Liver (tissue), 8 donors: ENCODE measurements at regions not wholly inside any gene's neighbourhood (a gene's known extent, or its start where the extent isn't known, plus 50 kb on each side); places are given as distances from the start of the nearest gene placed in this dataset.

Experiments used
- DNase-seq: peaks from one replicate; pipeline ENCODE4 v3.0.0-alpha.2; 2017; ENCODE audit warnings: low spot score
- H3K27ac ChIP-seq, 2 donors: one replicate each; pipeline ENCODE4 v1.7.0; 2013; ENCODE audit warnings: inconsistent platforms in 2 of 2, low read length in 2 of 2, control low read depth in 1 of 2, low read depth in 1 of 2, mild to moderate bottlenecking in 1 of 2
- H3K27me3 ChIP-seq, 4 donors: one replicate each; pipeline versions ENCODE4 v1.6.1 to v1.7.0; 2013; ENCODE audit warnings: low read length in 3 of 4, inconsistent platforms in 1 of 4, mild to moderate bottlenecking in 1 of 4, moderate library complexity in 1 of 4; ENCODE audit not compliant: control insufficient read depth in 4 of 4, insufficient read depth in 4 of 4
- H3K36me3 ChIP-seq, 4 donors: one replicate each; pipeline versions ENCODE4 v1.6.1 to v1.7.0; 2013; ENCODE audit warnings: low read length in 3 of 4, mild to moderate bottlenecking in 3 of 4, low read depth in 1 of 4, moderate library complexity in 1 of 4; ENCODE audit not compliant: control insufficient read depth in 4 of 4, insufficient read depth in 3 of 4
- H3K4me1 ChIP-seq, 4 donors: one replicate each; pipeline versions ENCODE4 v1.6.1 to v1.7.0; 2013; ENCODE audit warnings: low read length in 3 of 4, mild to moderate bottlenecking in 3 of 4, moderate library complexity in 1 of 4; ENCODE audit not compliant: control insufficient read depth in 4 of 4, insufficient read depth in 4 of 4
- H3K4me3 ChIP-seq, 3 donors: one replicate each; pipeline versions ENCODE4 v1.6.1 to v1.7.0; 2013; ENCODE audit warnings: low read length in 3 of 3, control low read depth in 1 of 3, low read depth in 1 of 3, mild to moderate bottlenecking in 1 of 3
- H3K9ac ChIP-seq, 2 donors: one replicate each; pipeline ENCODE4 v1.7.0; 2013; ENCODE audit warnings: low read length in 2 of 2, mild to moderate bottlenecking in 2 of 2, moderate library complexity in 2 of 2, control low read depth in 1 of 2, low read depth in 1 of 2
- H3K9me3 ChIP-seq, 4 donors: one replicate each; pipeline versions ENCODE4 v1.6.1 to v1.7.0; 2013; ENCODE audit warnings: low read length in 3 of 4; ENCODE audit not compliant: control insufficient read depth in 4 of 4
- EGR1 ChIP-seq, 2 donors: IDR thresholded peaks; 2 replicates each; pipeline ENCODE4 v1.6.1; 2016 to 2018; ENCODE audit warnings: antibody characterized with exemption in 2 of 2, low read depth in 2 of 2
- FOXA1 ChIP-seq: IDR thresholded peaks from 2 replicates; pipeline ENCODE4 v1.6.1; 2016; ENCODE audit warnings: antibody characterized with exemption
- FOXA2 ChIP-seq: IDR thresholded peaks from 2 replicates; pipeline ENCODE4 v1.6.1; 2016; ENCODE audit warnings: antibody characterized with exemption
- HNF4A ChIP-seq, 2 donors: conservative IDR thresholded peaks; 2 replicates each; pipeline ENCODE4 v1.6.1; 2016; ENCODE audit warnings: antibody characterized with exemption in 2 of 2, mild to moderate bottlenecking in 2 of 2
- JUND ChIP-seq, 2 donors: IDR thresholded peaks; 2 replicates each; pipeline ENCODE4 v1.6.1; 2016; ENCODE audit warnings: antibody characterized with exemption in 2 of 2
- NR2F2 ChIP-seq: IDR thresholded peaks from 2 replicates; pipeline ENCODE4 v1.6.1; 2016; ENCODE audit warnings: antibody characterized with exemption
- RAD21 ChIP-seq, 2 donors: IDR thresholded peaks; 2 replicates each; pipeline ENCODE4 v1.6.1; 2016; ENCODE audit warnings: antibody characterized with exemption in 2 of 2, mild to moderate bottlenecking in 2 of 2
- REST ChIP-seq: IDR thresholded peaks from 2 replicates; pipeline ENCODE4 v1.6.1; 2016; ENCODE audit warnings: antibody characterized with exemption, mild to moderate bottlenecking
- RXRA ChIP-seq, 2 donors: IDR thresholded peaks; 2 replicates each; pipeline ENCODE4 v1.6.1; 2017 to 2018; ENCODE audit warnings: antibody characterized with exemption in 2 of 2, mild to moderate bottlenecking in 1 of 2
- SP1 ChIP-seq: IDR thresholded peaks from 2 replicates; pipeline ENCODE4 v1.6.1; 2018; ENCODE audit warnings: antibody characterized with exemption, mild to moderate bottlenecking
- TAF1 ChIP-seq: conservative IDR thresholded peaks from 2 replicates; pipeline ENCODE4 v1.6.1; 2016; ENCODE audit warnings: antibody characterized with exemption, mild to moderate bottlenecking
- YY1 ChIP-seq: IDR thresholded peaks from 2 replicates; pipeline ENCODE4 v1.6.1; 2016; ENCODE audit warnings: antibody characterized with exemption, mild to moderate bottlenecking
- ZBTB33 ChIP-seq: IDR thresholded peaks from 2 replicates; pipeline ENCODE4 v1.6.1; 2016; ENCODE audit warnings: antibody characterized with exemption
- WGBS: extraction: QIAGEN DNeasy Blood & Tissue Kit; methylation state at CpG from one replicate; pipeline ENCODE4 v1.1.7; 2013; 5-methylcytosine and 5-hydroxymethylcytosine counted together
- TF ChIP-seq, protein P1 (sequence below): IDR thresholded peaks from 2 replicates; pipeline ENCODE4 v1.6.1; 2016; ENCODE audit warnings: antibody characterized with exemption
- TF ChIP-seq, protein P2 (sequence below): fragments of 150-350 bp; IDR thresholded peaks from 2 replicates; pipeline ENCODE4 v1.5.1; 2017; ENCODE audit warnings: improper control_type of control experiment, low read depth, low read length; ENCODE audit not compliant: missing input control
- TF ChIP-seq, protein P3 (sequence below): IDR thresholded peaks from 2 replicates; pipeline ENCODE4 v1.6.1; 2016; ENCODE audit warnings: antibody characterized with exemption
- donor health status: healthy.
- donor health status: healthy.
- donor health status: healthy.
- donor health status: healthy.
- donor health status: healthy.

DNA sequence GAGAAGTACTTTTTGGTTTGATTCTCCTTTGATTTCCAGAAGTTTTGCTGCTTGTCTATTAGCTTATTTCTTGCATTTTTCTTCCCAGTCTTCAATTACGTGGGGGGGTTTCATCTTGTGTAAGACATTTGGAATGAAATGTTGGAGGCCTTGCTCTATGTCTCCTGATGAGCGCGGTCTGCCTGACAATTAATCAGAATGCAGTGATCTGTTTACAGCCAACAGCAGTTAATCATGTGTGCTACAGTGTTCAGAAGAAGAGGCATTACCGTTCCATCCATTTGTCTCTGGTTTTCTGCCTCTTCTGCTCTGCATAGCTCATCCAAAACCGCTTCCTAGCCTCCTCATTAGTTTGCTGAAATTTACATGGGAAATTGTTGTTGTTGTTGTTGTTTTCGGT is 134.4 kb upstream of the ST6GAL2 start:
- H3K27me3 ChIP-seq: no peaks in the 10 kb centered on the region
- H3K36me3 ChIP-seq: no peaks in the 10 kb centered on the region
- H3K27ac ChIP-seq: no peak overlapping the region
- no peak overlapping the region for H3K9ac ChIP-seq
- peaks cover 0 to 3% (median 0%) of the 10 kb centered on the region in 4 donors for H3K9me3 ChIP-seq
- H3K4me3 ChIP-seq: no peak overlapping the region
- no peaks in the 10 kb centered on the region for H3K4me1 ChIP-seq
- 70% methylated on average over 6 of the region's 6 CpGs for WGBS
- no peak for DNase-seq
- TF ChIP-seq, protein P1, sequence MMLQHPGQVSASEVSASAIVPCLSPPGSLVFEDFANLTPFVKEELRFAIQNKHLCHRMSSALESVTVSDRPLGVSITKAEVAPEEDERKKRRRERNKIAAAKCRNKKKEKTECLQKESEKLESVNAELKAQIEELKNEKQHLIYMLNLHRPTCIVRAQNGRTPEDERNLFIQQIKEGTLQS: no peak
- TF ChIP-seq FOXA1 (no peak), FOXA2 (no peak), REST (no peak), JUND (IDR thresholded peaks at IDR 0.05) (no peak), TAF1 (no peak), HNF4A (conservative IDR thresholded peaks at IDR 0.05) (no peak)

DNA sequence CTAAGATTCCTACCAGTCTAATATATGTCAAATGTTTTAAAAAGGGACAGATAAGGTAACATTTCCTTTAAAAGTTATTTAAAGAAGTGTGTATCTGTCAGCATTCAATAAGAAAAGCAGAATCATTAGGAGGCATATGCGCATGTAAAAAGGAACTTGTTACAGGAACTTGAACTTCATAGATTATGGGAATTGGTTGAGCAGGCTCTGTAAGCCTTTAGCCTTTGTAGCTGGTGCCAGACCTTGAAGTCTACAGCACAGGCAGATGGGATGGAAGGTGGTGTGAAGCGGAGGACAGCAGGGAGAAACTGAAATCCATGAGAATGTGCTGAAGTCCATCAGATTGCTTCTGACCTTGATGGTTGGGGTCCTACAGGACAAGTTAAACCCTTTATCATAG is 138.3 kb upstream of the ST6GAL2 start:
- no peaks in the 10 kb centered on the region for H3K27me3 ChIP-seq
- no peak overlapping the region for H3K4me3 ChIP-seq
- H3K4me1 ChIP-seq: no peaks in the 10 kb centered on the region
- no peak overlapping the region for H3K27ac ChIP-seq
- no peak for DNase-seq
- no peak overlapping the region for H3K9ac ChIP-seq
- TF ChIP-seq YY1 (no peak), HNF4A (conservative IDR thresholded peaks at IDR 0.05) (no peak), REST (no peak), NR2F2 (no peak), EGR1 (IDR thresholded peaks at IDR 0.05; ENCODE audit: low read depth in 2 of 2) (no peak), FOXA2 (no peak), ZBTB33 (no peak), FOXA1 (no peak), SP1 (no peak), RAD21 (IDR thresholded peaks at IDR 0.05) (no peak), JUND (IDR thresholded peaks at IDR 0.05) (no peak), RXRA (IDR thresholded peaks at IDR 0.05) (no peak)
- TF ChIP-seq, protein P2, sequence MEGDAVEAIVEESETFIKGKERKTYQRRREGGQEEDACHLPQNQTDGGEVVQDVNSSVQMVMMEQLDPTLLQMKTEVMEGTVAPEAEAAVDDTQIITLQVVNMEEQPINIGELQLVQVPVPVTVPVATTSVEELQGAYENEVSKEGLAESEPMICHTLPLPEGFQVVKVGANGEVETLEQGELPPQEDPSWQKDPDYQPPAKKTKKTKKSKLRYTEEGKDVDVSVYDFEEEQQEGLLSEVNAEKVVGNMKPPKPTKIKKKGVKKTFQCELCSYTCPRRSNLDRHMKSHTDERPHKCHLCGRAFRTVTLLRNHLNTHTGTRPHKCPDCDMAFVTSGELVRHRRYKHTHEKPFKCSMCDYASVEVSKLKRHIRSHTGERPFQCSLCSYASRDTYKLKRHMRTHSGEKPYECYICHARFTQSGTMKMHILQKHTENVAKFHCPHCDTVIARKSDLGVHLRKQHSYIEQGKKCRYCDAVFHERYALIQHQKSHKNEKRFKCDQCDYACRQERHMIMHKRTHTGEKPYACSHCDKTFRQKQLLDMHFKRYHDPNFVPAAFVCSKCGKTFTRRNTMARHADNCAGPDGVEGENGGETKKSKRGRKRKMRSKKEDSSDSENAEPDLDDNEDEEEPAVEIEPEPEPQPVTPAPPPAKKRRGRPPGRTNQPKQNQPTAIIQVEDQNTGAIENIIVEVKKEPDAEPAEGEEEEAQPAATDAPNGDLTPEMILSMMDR: no peak
- TF ChIP-seq, protein P3, sequence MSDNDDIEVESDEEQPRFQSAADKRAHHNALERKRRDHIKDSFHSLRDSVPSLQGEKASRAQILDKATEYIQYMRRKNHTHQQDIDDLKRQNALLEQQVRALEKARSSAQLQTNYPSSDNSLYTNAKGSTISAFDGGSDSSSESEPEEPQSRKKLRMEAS: no peak
- TF ChIP-seq, protein P1: no peak
- H3K36me3 ChIP-seq: no peaks in the 10 kb centered on the region
- 92% methylated on average over 2 of the region's 2 CpGs for WGBS
- H3K9me3 ChIP-seq: peaks cover 0 to 3% (median 0%) of the 10 kb centered on the region in 4 donors
